ENCODE measurements at regions not wholly inside any gene's neighbourhood (a gene's known extent, or its start where the extent isn't known, plus 50 kb on each side); places are given as distances from the start of the nearest gene placed in this dataset.

GRCh38 chr13:22086597-22087330, 415.9 kb downstream of the FGF9 start:
- TF ChIP-seq CTCF (IDR thresholded peaks at IDR 0.05) (no peak), ZFX (IDR thresholded peaks at IDR 0.05; ENCODE audit: borderline replicate concordance) (no peak)

Measured in 22Rv1 (cell line).